Muscle layer of colon (tissue), 2 donors: ENCODE measurements at regions not wholly inside any gene's neighbourhood (a gene's known extent, or its start where the extent isn't known, plus 50 kb on each side); places are given as distances from the start of the nearest gene placed in this dataset.
"Not testable (repeated sequence)": the region's sequence is repeated elsewhere in the genome, so short reads cannot be mapped to it uniquely, and the experiment has no call there.

Experiments
- H3K27ac ChIP-seq: one replicate; pipeline ENCODE4 v1.7.0; 2013; ENCODE audit warnings: low read depth, mild to moderate bottlenecking, low read length, moderate library complexity
- H3K27me3 ChIP-seq, 2 donors: one replicate each; pipeline ENCODE4 v1.7.0; 2013; ENCODE audit warnings: low read length in 2 of 2, mild to moderate bottlenecking in 2 of 2; ENCODE audit not compliant: insufficient read depth in 2 of 2, control insufficient read depth in 1 of 2
- H3K36me3 ChIP-seq: one replicate; pipeline ENCODE4 v1.7.0; 2013; ENCODE audit warnings: mild to moderate bottlenecking, low read length; ENCODE audit not compliant: insufficient read depth
- H3K4me1 ChIP-seq: one replicate; pipeline ENCODE4 v1.7.0; 2013; ENCODE audit warnings: mild to moderate bottlenecking, low read length; ENCODE audit not compliant: insufficient read depth
- H3K4me3 ChIP-seq, 2 donors: one replicate each; pipeline ENCODE4 v1.7.0; 2013; ENCODE audit warnings: low read length in 2 of 2, low read depth in 1 of 2, mild to moderate bottlenecking in 1 of 2, moderate library complexity in 1 of 2
- H3K9ac ChIP-seq: one replicate; pipeline ENCODE4 v1.7.0; 2013; ENCODE audit warnings: low read length
- H3K9me3 ChIP-seq: one replicate; pipeline ENCODE4 v1.7.0; 2013; ENCODE audit warnings: mild to moderate bottlenecking, low read length
- donor health status: abdominal sarcoma.
- donor health status: Adenocarcinoma of cecum.

DNA sequence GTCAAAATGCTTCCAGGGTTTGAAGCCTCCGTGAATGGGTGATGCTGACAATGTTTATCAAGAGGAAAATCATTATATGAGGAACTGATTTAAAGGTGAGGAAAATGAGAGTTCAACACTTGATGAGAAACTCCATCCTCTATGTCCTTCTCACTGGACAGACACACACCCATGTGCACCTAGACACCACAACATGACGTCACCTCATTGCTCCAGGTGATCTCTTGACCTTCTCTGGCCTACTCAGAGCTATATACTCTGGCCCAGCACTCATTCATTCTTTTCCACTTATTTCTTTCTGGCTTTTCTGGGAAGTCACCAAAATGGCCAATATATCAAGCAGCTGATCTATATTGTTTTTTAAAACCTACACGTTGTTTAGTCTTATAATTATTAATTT lies 778.7 kb upstream of the PCDH20 start:
- Histone ChIP-seq H3K4me1 (no peaks in the 10 kb centered on the region), H3K9ac (no peak overlapping the region), H3K4me3 (no peak overlapping the region), H3K36me3 (no peaks in the 10 kb centered on the region), H3K9me3 (no peaks in the 10 kb centered on the region), H3K27ac (no peak overlapping the region), H3K27me3 (no peaks in the 10 kb centered on the region)

DNA sequence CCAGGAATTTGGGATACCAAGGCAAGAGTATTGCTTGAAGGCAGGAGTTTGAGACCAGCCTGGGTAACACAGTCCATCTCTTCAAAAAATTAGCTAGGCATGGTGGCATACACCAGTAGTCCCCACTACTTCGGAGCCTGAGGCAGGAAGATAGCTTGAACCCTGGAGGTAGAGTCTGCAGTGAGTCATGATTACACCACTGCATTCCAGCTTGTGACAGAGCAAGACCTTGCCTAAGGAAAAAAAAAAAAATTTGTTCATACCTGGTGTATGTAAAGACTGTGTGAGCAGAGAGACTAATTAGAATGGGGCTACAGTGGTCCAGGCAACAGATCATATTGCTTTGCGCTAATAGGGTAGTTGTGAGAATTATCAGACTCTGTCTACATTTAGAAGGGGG lies 778.3 kb upstream of the PCDH20 start:
- Histone ChIP-seq H3K4me1 (no peaks in the 10 kb centered on the region), H3K36me3 (no peaks in the 10 kb centered on the region), H3K27me3 (no peaks in the 10 kb centered on the region), H3K9ac (no peak overlapping the region), H3K27ac (no peak overlapping the region), H3K9me3 (no peaks in the 10 kb centered on the region), H3K4me3 (no peak overlapping the region)

DNA sequence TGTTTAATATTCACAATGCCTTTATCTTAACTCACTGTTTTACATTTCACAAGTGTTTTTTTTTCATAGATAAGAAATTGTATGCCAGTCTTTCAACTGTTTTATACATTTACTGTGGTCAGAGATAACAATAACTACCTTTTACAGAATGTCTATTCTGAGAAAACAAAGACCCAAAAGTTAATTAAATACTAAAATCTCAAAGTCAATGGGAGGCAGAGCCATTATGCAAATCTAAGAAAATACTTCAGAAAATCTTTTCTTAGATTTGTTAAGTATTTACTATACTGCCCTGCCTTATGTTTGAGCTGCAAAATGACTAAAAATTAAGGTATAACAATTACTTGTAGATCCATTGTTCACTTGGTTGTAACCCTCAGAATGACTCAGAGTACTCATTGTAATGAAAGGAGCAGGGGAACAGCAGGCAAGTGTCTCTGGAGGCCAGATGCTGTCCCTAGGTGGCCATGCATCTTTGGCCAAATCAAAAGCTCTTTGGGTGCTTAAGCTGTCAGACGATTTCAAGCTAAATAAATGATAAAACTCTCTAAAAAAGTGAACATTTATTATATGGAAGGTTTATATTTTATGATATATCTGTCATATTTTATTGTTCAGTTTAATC lies 770.1 kb upstream of the PCDH20 start:
- no peaks in the 10 kb centered on the region for H3K27me3 ChIP-seq
- H3K36me3 ChIP-seq, result no peaks in the 10 kb centered on the region
- no peak overlapping the region for H3K27ac ChIP-seq
- H3K9me3 ChIP-seq, result no peaks in the 10 kb centered on the region
- no peak overlapping the region for H3K4me3 ChIP-seq
- no peaks in the 10 kb centered on the region for H3K4me1 ChIP-seq
- no peak overlapping the region for H3K9ac ChIP-seq

DNA sequence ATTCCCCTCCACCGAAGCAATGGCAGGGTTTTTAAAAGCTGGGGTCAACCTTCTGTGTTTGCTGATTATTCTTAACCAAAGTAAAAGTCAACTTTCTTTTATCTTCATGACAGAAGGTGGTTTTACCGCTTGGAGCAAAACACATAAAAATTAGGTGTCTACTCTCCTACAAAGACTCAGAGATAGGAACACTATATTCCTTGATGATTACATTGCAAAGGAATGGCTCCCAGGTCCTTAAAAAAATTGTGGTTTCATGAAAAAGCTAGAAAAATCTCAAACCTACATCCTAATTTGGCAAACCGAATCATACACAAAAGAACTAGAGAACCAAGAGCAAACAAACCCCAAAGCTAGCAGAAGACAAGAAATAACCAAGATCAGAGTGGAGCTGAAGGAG lies 760.4 kb upstream of the PCDH20 start:
- Histone ChIP-seq H3K27me3 (no peaks in the 10 kb centered on the region), H3K4me1 (no peaks in the 10 kb centered on the region), H3K9ac (no peak overlapping the region), H3K27ac (no peak overlapping the region), H3K9me3 (no peaks in the 10 kb centered on the region), H3K4me3 (no peak overlapping the region), H3K36me3 (no peaks in the 10 kb centered on the region)

DNA sequence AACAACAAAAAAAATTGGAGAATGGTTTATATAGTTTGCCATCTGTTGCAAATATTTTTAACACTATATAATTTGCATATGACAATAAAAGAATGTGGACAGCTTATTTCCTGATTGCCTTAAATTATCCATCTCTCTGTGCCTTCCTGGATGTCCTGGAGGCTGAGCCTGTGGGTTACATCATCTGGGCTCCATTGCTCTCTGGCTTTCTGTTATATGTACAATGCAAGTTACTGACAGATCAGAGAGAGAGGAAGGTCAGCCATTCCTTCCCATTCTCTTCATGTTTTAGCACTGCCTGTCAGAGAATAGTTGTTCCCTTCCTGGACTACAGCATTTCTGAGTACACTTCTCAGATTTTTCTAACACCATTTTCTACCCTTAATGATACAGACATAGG lies 758.3 kb upstream of the PCDH20 start:
- Histone ChIP-seq H3K36me3 (no peaks in the 10 kb centered on the region), H3K27ac (no peak overlapping the region), H3K4me1 (no peaks in the 10 kb centered on the region), H3K9me3 (no peaks in the 10 kb centered on the region), H3K27me3 (no peaks in the 10 kb centered on the region), H3K4me3 (no peak overlapping the region), H3K9ac (no peak overlapping the region)

DNA sequence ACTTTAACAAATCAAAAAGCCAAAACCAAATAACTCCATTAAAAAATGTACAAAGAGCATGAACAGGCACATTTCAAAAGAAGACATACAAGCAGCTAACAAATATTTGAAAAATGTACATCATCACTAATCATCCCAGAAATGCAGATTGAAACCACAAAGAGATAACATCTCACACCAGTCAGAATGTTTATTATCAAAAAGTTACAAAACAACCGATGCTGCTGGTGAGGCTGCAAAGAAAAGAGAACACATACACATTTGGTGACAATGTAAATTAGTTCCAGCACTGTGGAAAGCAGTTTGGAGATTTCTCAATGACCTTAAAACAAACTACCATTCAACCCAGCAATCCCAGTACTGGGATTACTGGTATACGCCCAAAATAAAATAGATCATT lies 756.0 kb upstream of the PCDH20 start:
- Histone ChIP-seq H3K36me3 (no peaks in the 10 kb centered on the region), H3K27ac (no peak overlapping the region)

DNA sequence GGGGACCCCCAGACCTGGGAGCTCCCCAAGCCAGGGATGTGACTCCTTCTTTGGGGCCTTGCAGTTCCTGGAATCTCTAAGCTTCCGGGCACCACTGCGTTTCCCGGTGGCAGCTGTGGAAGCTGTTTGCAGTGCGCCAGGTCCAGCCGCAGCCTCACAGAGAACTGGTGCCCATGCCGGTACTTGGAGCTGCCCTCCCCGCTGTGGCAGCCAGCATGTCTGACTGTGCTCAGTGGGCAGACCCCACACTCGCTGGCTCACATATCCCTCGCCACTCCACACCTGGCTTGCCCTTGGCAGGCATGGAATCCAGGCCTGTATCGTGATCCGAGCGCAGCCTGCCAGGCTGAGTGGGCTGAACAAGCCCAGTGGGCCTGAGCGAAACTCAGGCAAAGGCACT lies 753.2 kb upstream of the PCDH20 start:
- no peaks in the 10 kb centered on the region for H3K36me3 ChIP-seq
- H3K9me3 ChIP-seq, result no peaks in the 10 kb centered on the region
- no peak overlapping the region for H3K27ac ChIP-seq
- no peaks in the 10 kb centered on the region for H3K27me3 ChIP-seq
- H3K4me1 ChIP-seq, result no peaks in the 10 kb centered on the region
- H3K4me3 ChIP-seq, result no peak overlapping the region
- H3K9ac ChIP-seq, result no peak overlapping the region

More for the DNA sequence above, 756.0 kb upstream of the PCDH20 start:
- Histone ChIP-seq H3K9ac (no peak overlapping the region), H3K4me1 (no peaks in the 10 kb centered on the region), H3K9me3 (no peaks in the 10 kb centered on the region), H3K4me3 (no peak overlapping the region), H3K27me3 (no peaks in the 10 kb centered on the region)

DNA sequence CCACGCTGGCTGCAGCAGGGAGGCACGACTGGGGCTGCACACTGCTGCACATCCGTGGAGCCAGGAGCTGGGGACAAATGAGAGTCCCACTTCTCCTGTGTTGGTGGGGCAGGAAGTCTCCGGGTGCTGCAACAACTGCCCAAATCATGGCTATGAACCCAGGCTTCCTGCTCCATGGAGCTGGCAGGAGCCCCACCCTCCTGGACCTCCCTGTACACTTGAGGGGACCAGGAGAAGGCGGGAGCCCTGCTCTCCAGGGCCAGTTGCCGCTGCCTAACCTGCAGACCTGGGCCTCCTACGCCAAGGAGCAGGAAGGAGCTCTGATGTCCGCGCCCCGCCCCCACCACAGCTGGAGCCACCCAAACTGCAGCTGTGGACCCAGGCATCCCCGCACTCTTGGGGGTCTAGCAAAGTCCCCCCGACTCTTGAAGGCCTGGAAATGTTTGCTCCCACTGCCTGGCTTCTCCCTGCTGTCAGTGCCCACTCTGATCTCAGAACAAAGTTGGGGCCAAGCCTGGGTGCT lies 752.1 kb upstream of the PCDH20 start:
- Histone ChIP-seq H3K4me1 (no peaks in the 10 kb centered on the region), H3K27ac (no peak overlapping the region), H3K9ac (no peak overlapping the region), H3K9me3 (no peaks in the 10 kb centered on the region), H3K4me3 (no peak overlapping the region), H3K36me3 (no peaks in the 10 kb centered on the region), H3K27me3 (no peaks in the 10 kb centered on the region)

DNA sequence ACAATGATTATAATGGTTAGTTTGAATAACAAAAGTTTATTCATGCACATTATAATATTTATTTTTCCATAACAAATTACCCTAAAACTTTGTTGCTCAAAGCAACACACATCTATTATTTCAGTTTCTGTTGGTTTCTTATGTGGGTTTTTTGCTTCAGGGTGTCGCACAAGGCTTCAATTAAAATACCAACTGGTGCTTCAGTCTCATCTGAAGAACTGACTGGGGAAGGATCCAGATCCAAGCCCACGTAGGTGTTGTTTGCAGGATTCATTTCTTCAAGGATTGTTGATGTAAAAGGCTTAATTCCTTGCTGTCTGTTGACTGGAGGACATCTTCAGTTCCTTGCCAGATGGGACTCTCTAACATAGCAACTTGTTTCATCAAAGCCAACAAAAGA lies 747.2 kb upstream of the PCDH20 start:
- Histone ChIP-seq H3K36me3 (no peaks in the 10 kb centered on the region), H3K9ac (no peak overlapping the region), H3K27ac (no peak overlapping the region), H3K27me3 (no peaks in the 10 kb centered on the region), H3K4me3 (no peak overlapping the region), H3K9me3 (no peaks in the 10 kb centered on the region), H3K4me1 (no peaks in the 10 kb centered on the region)

DNA sequence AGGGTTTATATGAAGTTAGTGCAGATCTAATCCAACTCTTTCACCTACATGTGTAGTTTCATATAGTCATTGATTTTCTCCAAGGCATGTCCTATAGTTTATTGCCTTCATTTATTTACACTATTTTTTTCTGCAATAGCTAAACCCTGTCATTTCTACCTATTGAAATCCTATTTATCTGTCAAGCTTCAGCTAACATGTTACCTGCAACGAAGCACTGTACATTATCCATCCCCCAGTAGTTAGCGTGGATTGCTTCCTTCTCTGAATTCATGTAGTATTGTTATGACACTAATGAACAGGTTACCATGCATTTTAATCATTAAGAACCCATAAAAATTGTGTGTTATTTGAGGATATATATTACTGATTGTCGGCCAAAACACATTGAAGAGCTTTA lies 742.9 kb upstream of the PCDH20 start:
- no peak overlapping the region for H3K4me3 ChIP-seq
- H3K9ac ChIP-seq, result no peak overlapping the region
- H3K9me3 ChIP-seq, result no peaks in the 10 kb centered on the region

DNA sequence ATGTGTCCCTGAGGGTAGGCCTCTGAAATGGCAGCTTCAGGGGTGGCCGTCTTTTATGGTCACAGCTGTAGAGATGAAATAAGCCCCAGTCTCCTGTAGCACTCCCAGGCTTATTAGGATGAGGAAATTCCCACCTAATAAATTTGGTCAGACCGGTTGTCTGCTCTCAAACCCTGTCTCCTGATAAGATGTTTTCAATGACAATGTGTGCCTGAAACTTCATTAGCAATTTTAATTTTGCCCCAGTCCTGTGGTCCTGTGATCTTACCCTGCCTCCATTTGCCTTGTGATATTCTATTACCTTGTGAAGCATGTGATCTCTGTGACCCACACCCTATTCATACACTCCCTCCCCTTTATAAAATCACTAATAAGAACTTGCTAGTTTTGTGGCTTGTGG lies 736.1 kb upstream of the PCDH20 start:
- not testable (repeated sequence) for H3K9me3 ChIP-seq, H3K36me3 ChIP-seq, H3K9ac ChIP-seq, H3K4me3 ChIP-seq, H3K4me1 ChIP-seq, H3K27me3 ChIP-seq, H3K27ac ChIP-seq

More for the DNA sequence above, 742.9 kb upstream of the PCDH20 start:
- Histone ChIP-seq H3K27me3 (no peaks in the 10 kb centered on the region), H3K4me1 (no peaks in the 10 kb centered on the region), H3K36me3 (no peaks in the 10 kb centered on the region), H3K27ac (no peak overlapping the region)

DNA sequence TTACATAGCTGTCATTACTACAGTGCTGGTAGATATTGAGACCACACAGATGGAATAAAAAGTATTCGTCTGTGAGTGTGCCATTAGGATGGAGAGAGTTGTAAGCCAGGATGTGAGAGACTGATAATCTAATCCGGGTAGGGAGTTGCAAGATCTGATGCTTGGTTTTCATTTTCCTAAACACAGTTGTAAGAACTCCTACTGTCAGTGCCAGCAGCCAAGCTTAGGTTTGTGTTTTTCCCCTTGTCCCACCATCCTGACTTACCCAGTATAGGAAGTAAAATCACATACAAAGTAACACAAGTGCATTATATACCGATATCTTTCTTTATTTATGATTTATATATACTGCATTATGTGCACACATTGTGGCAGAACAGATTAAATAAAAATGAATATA lies 726.4 kb upstream of the PCDH20 start:
- no peaks in the 10 kb centered on the region for H3K36me3 ChIP-seq
- H3K9me3 ChIP-seq, result no peaks in the 10 kb centered on the region
- H3K27me3 ChIP-seq, result no peaks in the 10 kb centered on the region
- H3K4me3 ChIP-seq, result no peak overlapping the region
- no peaks in the 10 kb centered on the region for H3K4me1 ChIP-seq
- no peak overlapping the region for H3K9ac ChIP-seq
- no peak overlapping the region for H3K27ac ChIP-seq
